HG03457 (cell line): ENCODE measurements at regions not wholly inside any gene's neighbourhood (a gene's known extent, or its start where the extent isn't known, plus 50 kb on each side); places are given as distances from the start of the nearest gene placed in this dataset.

Source experiments
- ATAC-seq: cut with Tn5 transposase; IDR thresholded peaks from one replicate; pipeline ENCODE4 v1.9.1; 2021; ENCODE audit warnings: moderate number of reproducible peaks; ENCODE audit not compliant: unreplicated experiment

GRCh38 chr9:18020121-18020745 is 441.4 kb downstream of the SH3GL2 start:
- no peak for ATAC-seq

GRCh38 chr9:18022642-18023041 is 443.8 kb downstream of the SH3GL2 start:
- ATAC-seq = no peak

GRCh38 chr9:18023332-18023731 is 444.5 kb downstream of the SH3GL2 start:
- ATAC-seq = no peak

GRCh38 chr9:18032636-18033035 is 441.3 kb upstream of the ADAMTSL1 start:
- ATAC-seq = no peak

- ATAC-seq = no peak
Measured at GRCh38 chr9:18036422-18037187, 437.3 kb upstream of the ADAMTSL1 start.

GRCh38 chr9:18037981-18038380 is 436.0 kb upstream of the ADAMTSL1 start:
- ATAC-seq = no peak

GRCh38 chr9:18040327-18040726 is 433.6 kb upstream of the ADAMTSL1 start:
- ATAC-seq = no peak

- ATAC-seq = no peak
Measured at GRCh38 chr9:18043978-18044377, 430.0 kb upstream of the ADAMTSL1 start.

- no peak for ATAC-seq
Measured at GRCh38 chr9:18045326-18045725, 428.6 kb upstream of the ADAMTSL1 start.

- ATAC-seq = no peak
Measured at GRCh38 chr9:18046068-18046467, 427.9 kb upstream of the ADAMTSL1 start.

GRCh38 chr9:18051638-18052037 is 422.3 kb upstream of the ADAMTSL1 start:
- no peak for ATAC-seq

GRCh38 chr9:18052060-18052459 is 421.9 kb upstream of the ADAMTSL1 start:
- no peak for ATAC-seq

GRCh38 chr9:18056269-18056992 is 417.5 kb upstream of the ADAMTSL1 start:
- no peak for ATAC-seq

- ATAC-seq = peak; percentile 94
Measured at GRCh38 chr9:18056993-18057369, 417.0 kb upstream of the ADAMTSL1 start.

- no peak for ATAC-seq
Measured at GRCh38 chr9:18058564-18059442, 415.1 kb upstream of the ADAMTSL1 start.

- no peak for ATAC-seq
Measured at GRCh38 chr9:18059447-18059846, 414.5 kb upstream of the ADAMTSL1 start.

GRCh38 chr9:18060269-18060934 is 413.6 kb upstream of the ADAMTSL1 start:
- no peak for ATAC-seq

GRCh38 chr9:18061332-18061731 is 412.6 kb upstream of the ADAMTSL1 start:
- no peak for ATAC-seq

GRCh38 chr9:18061856-18062255 is 412.1 kb upstream of the ADAMTSL1 start:
- no peak for ATAC-seq

- ATAC-seq = no peak
Measured at GRCh38 chr9:18063856-18064390, 410.0 kb upstream of the ADAMTSL1 start.
